ENCODE measurements at regions not wholly inside any gene's neighbourhood (a gene's known extent, or its start where the extent isn't known, plus 50 kb on each side); places are given as distances from the start of the nearest gene placed in this dataset.

- no peak for TF ChIP-seq CHD4 (IDR thresholded peaks at IDR 0.05; ENCODE audit: borderline replicate concordance)
- no peak for TF ChIP-seq POLR2A (IDR thresholded peaks at IDR 0.05; ENCODE audit: low read length)
- no peak for TF ChIP-seq POLR2AphosphoS2 (conservative IDR thresholded peaks at IDR 0.05; ENCODE audit: low read length)
- TF ChIP-seq, protein P1, sequence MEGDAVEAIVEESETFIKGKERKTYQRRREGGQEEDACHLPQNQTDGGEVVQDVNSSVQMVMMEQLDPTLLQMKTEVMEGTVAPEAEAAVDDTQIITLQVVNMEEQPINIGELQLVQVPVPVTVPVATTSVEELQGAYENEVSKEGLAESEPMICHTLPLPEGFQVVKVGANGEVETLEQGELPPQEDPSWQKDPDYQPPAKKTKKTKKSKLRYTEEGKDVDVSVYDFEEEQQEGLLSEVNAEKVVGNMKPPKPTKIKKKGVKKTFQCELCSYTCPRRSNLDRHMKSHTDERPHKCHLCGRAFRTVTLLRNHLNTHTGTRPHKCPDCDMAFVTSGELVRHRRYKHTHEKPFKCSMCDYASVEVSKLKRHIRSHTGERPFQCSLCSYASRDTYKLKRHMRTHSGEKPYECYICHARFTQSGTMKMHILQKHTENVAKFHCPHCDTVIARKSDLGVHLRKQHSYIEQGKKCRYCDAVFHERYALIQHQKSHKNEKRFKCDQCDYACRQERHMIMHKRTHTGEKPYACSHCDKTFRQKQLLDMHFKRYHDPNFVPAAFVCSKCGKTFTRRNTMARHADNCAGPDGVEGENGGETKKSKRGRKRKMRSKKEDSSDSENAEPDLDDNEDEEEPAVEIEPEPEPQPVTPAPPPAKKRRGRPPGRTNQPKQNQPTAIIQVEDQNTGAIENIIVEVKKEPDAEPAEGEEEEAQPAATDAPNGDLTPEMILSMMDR (IDR thresholded peaks at IDR 0.05) = no peak
- TF ChIP-seq, protein P2, sequence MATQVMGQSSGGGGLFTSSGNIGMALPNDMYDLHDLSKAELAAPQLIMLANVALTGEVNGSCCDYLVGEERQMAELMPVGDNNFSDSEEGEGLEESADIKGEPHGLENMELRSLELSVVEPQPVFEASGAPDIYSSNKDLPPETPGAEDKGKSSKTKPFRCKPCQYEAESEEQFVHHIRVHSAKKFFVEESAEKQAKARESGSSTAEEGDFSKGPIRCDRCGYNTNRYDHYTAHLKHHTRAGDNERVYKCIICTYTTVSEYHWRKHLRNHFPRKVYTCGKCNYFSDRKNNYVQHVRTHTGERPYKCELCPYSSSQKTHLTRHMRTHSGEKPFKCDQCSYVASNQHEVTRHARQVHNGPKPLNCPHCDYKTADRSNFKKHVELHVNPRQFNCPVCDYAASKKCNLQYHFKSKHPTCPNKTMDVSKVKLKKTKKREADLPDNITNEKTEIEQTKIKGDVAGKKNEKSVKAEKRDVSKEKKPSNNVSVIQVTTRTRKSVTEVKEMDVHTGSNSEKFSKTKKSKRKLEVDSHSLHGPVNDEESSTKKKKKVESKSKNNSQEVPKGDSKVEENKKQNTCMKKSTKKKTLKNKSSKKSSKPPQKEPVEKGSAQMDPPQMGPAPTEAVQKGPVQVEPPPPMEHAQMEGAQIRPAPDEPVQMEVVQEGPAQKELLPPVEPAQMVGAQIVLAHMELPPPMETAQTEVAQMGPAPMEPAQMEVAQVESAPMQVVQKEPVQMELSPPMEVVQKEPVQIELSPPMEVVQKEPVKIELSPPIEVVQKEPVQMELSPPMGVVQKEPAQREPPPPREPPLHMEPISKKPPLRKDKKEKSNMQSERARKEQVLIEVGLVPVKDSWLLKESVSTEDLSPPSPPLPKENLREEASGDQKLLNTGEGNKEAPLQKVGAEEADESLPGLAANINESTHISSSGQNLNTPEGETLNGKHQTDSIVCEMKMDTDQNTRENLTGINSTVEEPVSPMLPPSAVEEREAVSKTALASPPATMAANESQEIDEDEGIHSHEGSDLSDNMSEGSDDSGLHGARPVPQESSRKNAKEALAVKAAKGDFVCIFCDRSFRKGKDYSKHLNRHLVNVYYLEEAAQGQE (IDR thresholded peaks at IDR 0.05) = no peak
- TF ChIP-seq MAZ (IDR thresholded peaks at IDR 0.05; ENCODE audit: borderline replicate concordance, low read depth, low read length) = no peak
- no peak for TF ChIP-seq RAD21 (conservative IDR thresholded peaks at IDR 0.05 in 1 of 2, IDR thresholded peaks at IDR 0.05 in 1 of 2)
- TF ChIP-seq JUN (IDR thresholded peaks at IDR 0.05) = no peak
- TF ChIP-seq, protein P3, sequence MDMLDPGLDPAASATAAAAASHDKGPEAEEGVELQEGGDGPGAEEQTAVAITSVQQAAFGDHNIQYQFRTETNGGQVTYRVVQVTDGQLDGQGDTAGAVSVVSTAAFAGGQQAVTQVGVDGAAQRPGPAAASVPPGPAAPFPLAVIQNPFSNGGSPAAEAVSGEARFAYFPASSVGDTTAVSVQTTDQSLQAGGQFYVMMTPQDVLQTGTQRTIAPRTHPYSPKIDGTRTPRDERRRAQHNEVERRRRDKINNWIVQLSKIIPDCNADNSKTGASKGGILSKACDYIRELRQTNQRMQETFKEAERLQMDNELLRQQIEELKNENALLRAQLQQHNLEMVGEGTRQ (IDR thresholded peaks at IDR 0.05) = no peak
Observed at GRCh38 chr2:8592736-8593135, 89.1 kb upstream of the ID2 start.
